H1 (cell line): ENCODE measurements at regions not wholly inside any gene's neighbourhood (a gene's known extent, or its start where the extent isn't known, plus 50 kb on each side); places are given as distances from the start of the nearest gene placed in this dataset.

Experiments used
- CTCF ChIA-PET: fragments of 300-600 bp; sonication (Branson Sonifier 250); formaldehyde crosslinking; loops from one replicate; lab custom pipeline; 2021; ENCODE audit not compliant: partially characterized antibody; lab: Charles Lee
- POLR2A ChIA-PET: fragments of 300-600 bp; sonication (Branson Sonifier 250); formaldehyde crosslinking; loops from one replicate; lab custom pipeline; 2021; ENCODE audit warnings: inconsistent platforms; ENCODE audit not compliant: partially characterized antibody; lab: Charles Lee
- DNase-seq, 2 experiments: peaks; one replicate each; pipeline versions ENCODE4 v3.0.0 to v3.0.0-alpha.2; 2010 to 2022; ENCODE audit warnings: low spot score in 2 of 2, low read depth in 1 of 2, mixed read lengths in 1 of 2
- FAIRE-seq: peaks from 2 replicates; lab custom pipeline; 2011; peaks lifted over from hg19 to GRCh38; lab: Jason Lieb, UNC
- H2AFZ ChIP-seq: 2 replicates; pipeline ENCODE4 v1.8.1; 2012; ENCODE audit warnings: low read length, inconsistent platforms
- H2AK5ac ChIP-seq: 2 replicates; pipeline ENCODE4 v1.6.1; 2013; ENCODE audit warnings: low read depth, low read length
- H2BK120ac ChIP-seq: replicated peaks from 2 replicates; pipeline ENCODE3; 2013; ENCODE audit warnings: low read depth, low read length, inconsistent platforms
- H2BK12ac ChIP-seq: 2 replicates; pipeline ENCODE4 v1.6.1; 2013; ENCODE audit warnings: low read depth, low read length
- H2BK15ac ChIP-seq: 2 replicates; pipeline ENCODE4 v1.6.1; 2013; ENCODE audit warnings: low read length
- H2BK20ac ChIP-seq: 2 replicates; pipeline ENCODE4 v1.6.1; 2013; ENCODE audit warnings: low read length
- H2BK5ac ChIP-seq: 2 replicates; pipeline ENCODE4 v1.6.1; 2013; ENCODE audit warnings: low read depth, low read length
- H3K14ac ChIP-seq: 2 replicates; pipeline ENCODE4 v1.6.1; 2013; ENCODE audit warnings: inconsistent platforms; ENCODE audit not compliant: insufficient read length
- H3K18ac ChIP-seq: 2 replicates; pipeline ENCODE4 v1.6.1; 2013; ENCODE audit warnings: low read length; ENCODE audit errors: extremely low read depth
- H3K23ac ChIP-seq: 2 replicates; pipeline ENCODE4 v1.6.1; 2013; ENCODE audit warnings: inconsistent platforms; ENCODE audit not compliant: insufficient read length
- H3K23me2 ChIP-seq: 2 replicates; pipeline ENCODE4 v1.6.1; 2013; ENCODE audit warnings: low read depth, low read length
- H3K27ac ChIP-seq: 2 replicates; pipeline ENCODE4 v1.6.1; 2011; ENCODE audit warnings: low read depth, low read length, inconsistent platforms
- H3K27me3 ChIP-seq, 4 experiments: replicated peaks in 1 of 4; 1 replicate in 1 of 4; 2 replicates in 3 of 4; pipeline versions ENCODE4 v1.6.1 to v1.8.1; 2011 to 2013; ENCODE audit warnings: low read length in 3 of 4, mild to moderate bottlenecking in 3 of 4, inconsistent platforms in 2 of 4, mixed read lengths in 2 of 4, moderate library complexity in 1 of 4; ENCODE audit not compliant: control insufficient read depth in 3 of 4, insufficient read depth in 3 of 4; ENCODE audit errors: extremely low read depth in 1 of 4
- H3K36me3 ChIP-seq, 4 experiments: 2 replicates each; pipeline versions ENCODE4 v1.6.1 to v1.8.1; 2011 to 2013; ENCODE audit warnings: mild to moderate bottlenecking in 4 of 4, low read length in 3 of 4, moderate library complexity in 2 of 4, control low read depth in 1 of 4, inconsistent platforms in 1 of 4; ENCODE audit not compliant: insufficient read depth in 4 of 4, control insufficient read depth in 2 of 4
- H3K4ac ChIP-seq: replicated peaks from 2 replicates; pipeline ENCODE3; 2013; ENCODE audit warnings: low read length, low read depth, mixed read lengths, inconsistent platforms; ENCODE audit not compliant: insufficient read length
- H3K4me1 ChIP-seq, 4 experiments: replicated peaks in 1 of 4; 1 replicate in 1 of 4; 2 replicates in 3 of 4; pipeline versions ENCODE4 v1.6.1 to v1.8.1; 2011 to 2013; ENCODE audit warnings: low read length in 3 of 4, inconsistent platforms in 2 of 4, mixed read lengths in 1 of 4; ENCODE audit not compliant: insufficient read depth in 4 of 4, control insufficient read depth in 3 of 4
- H3K4me2 ChIP-seq, 2 experiments: 2 replicates each; pipeline versions ENCODE4 v1.6.1 to v1.8.1; 2011 to 2013; ENCODE audit warnings: low read depth in 2 of 2, low read length in 2 of 2, control low read depth in 1 of 2, inconsistent platforms in 1 of 2, mild to moderate bottlenecking in 1 of 2; ENCODE audit not compliant: insufficient read depth in 1 of 2
- H3K4me3 ChIP-seq, 4 experiments: fragments of 200-600, 300-600 bp in 1 of 4; sonication (generic), shearing (Covaris generic), sonication (Bioruptor Twin) in 1 of 4; 2 replicates each; pipeline versions ENCODE4 v1.5.1 to v1.8.1; 2011 to 2016; ENCODE audit warnings: low read length in 4 of 4, low read depth in 3 of 4, control low read depth in 2 of 4, inconsistent platforms in 2 of 4, mild to moderate bottlenecking in 2 of 4, mixed read lengths in 1 of 4, moderate library complexity in 1 of 4; ENCODE audit not compliant: insufficient read depth in 2 of 4; ENCODE audit errors: extremely low read depth in 1 of 4
- H3K56ac ChIP-seq: replicated peaks from 2 replicates; pipeline ENCODE3; 2013; ENCODE audit warnings: low read depth, mild to moderate bottlenecking, mixed read lengths, low read length, inconsistent platforms; ENCODE audit not compliant: insufficient read length
- H3K79me1 ChIP-seq: 2 replicates; pipeline ENCODE4 v1.6.1; 2013; ENCODE audit warnings: low read depth, low read length, control low read depth
- H3K79me2 ChIP-seq, 2 experiments: 2 replicates each; pipeline versions ENCODE4 v1.6.1 to v1.8.1; 2012 to 2013; ENCODE audit warnings: low read length in 2 of 2, mild to moderate bottlenecking in 2 of 2, inconsistent platforms in 1 of 2; ENCODE audit not compliant: insufficient read depth in 2 of 2, control insufficient read depth in 1 of 2
- H3K9ac ChIP-seq, 4 experiments: replicated peaks in 1 of 4; 1 replicate in 1 of 4; 2 replicates in 3 of 4; pipeline versions ENCODE4 v1.6.1 to v1.8.1; 2011 to 2013; ENCODE audit warnings: low read depth in 3 of 4, low read length in 3 of 4, control low read depth in 2 of 4, mild to moderate bottlenecking in 2 of 4, moderate library complexity in 2 of 4, inconsistent platforms in 1 of 4; ENCODE audit errors: extremely low read depth in 1 of 4
- H3K9me3 ChIP-seq, 2 experiments: 2 replicates each; pipeline versions ENCODE4 v1.6.1 to v1.8.1; 2012 to 2013; ENCODE audit warnings: mild to moderate bottlenecking in 2 of 2, moderate library complexity in 2 of 2, control low read depth in 1 of 2, inconsistent platforms in 1 of 2, low read depth in 1 of 2, low read length in 1 of 2, mixed read lengths in 1 of 2; ENCODE audit not compliant: insufficient read depth in 2 of 2
- H4K20me1 ChIP-seq, 2 experiments: replicated peaks in 1 of 2; 2 replicates each; pipeline versions ENCODE3 to v1.8.1; 2011 to 2013; ENCODE audit warnings: inconsistent platforms in 2 of 2, low read length in 2 of 2, mild to moderate bottlenecking in 1 of 2; ENCODE audit not compliant: insufficient read depth in 2 of 2, control insufficient read depth in 1 of 2
- H4K5ac ChIP-seq: 2 replicates; pipeline ENCODE4 v1.6.1; 2013; ENCODE audit warnings: low read length, low read depth, mixed read lengths, inconsistent platforms; ENCODE audit not compliant: insufficient read length
- H4K8ac ChIP-seq: 2 replicates; pipeline ENCODE4 v1.8.0; 2013; ENCODE audit warnings: mild to moderate bottlenecking, moderate library complexity, low read length, inconsistent platforms; ENCODE audit not compliant: insufficient read depth; ENCODE audit errors: extremely low read depth
- H4K91ac ChIP-seq: replicated peaks from 2 replicates; pipeline ENCODE3; 2013; ENCODE audit warnings: low read length, mixed read lengths, inconsistent platforms; ENCODE audit not compliant: insufficient read length
- CBX5 ChIP-seq: fragments of 300-800, 300-1000 bp; sonication (generic); IDR thresholded peaks from 2 replicates; pipeline ENCODE4 v1.7.1; 2016; ENCODE audit warnings: antibody characterized with exemption, low read length, low read depth
- GTF2F1 ChIP-seq: IDR thresholded peaks from 2 replicates; pipeline ENCODE4 v1.6.1; 2012; ENCODE audit warnings: low read depth, low read length, improper control_type of control experiment, borderline replicate concordance
- PHF8 ChIP-seq: fragments of 200-600 bp; sonication (generic); conservative IDR thresholded peaks from 2 replicates; pipeline ENCODE4 v1.7.1; 2012; ENCODE audit warnings: low read depth, mild to moderate bottlenecking, inconsistent platforms, low read length, moderate library complexity
- RXRA ChIP-seq: IDR thresholded peaks from 2 replicates; pipeline ENCODE4 v1.6.1; 2011; ENCODE audit warnings: low read depth, mild to moderate bottlenecking, low read length, moderate library complexity; ENCODE audit not compliant: insufficient read depth
- SAP30 ChIP-seq: fragments of 300-600 bp; sonication (generic); IDR thresholded peaks from 2 replicates; pipeline ENCODE4 v1.7.1; 2012; ENCODE audit warnings: low read length, moderate library complexity, mild to moderate bottlenecking, inconsistent platforms; ENCODE audit not compliant: insufficient read depth, insufficient replicate concordance
- WGBS, 2 experiments: shearing (Covaris generic) in 1 of 2; methylation state at CpG; one replicate each; pipeline versions ENCODE4 v1.1.6 to v1.1.7; 2013 to 2015; ENCODE audit warnings: low lambda C conversion rate in 2 of 2, mixed read lengths in 2 of 2, inconsistent platforms in 1 of 2, low coverage in 1 of 2, missing lambda C conversion rate in 1 of 2; ENCODE audit not compliant: insufficient replicate concordance in 2 of 2, insufficient coverage in 1 of 2, insufficient read length in 1 of 2; ENCODE audit errors: extremely low coverage in 1 of 2, missing lambda C conversion rate in 1 of 2; 5-methylcytosine and 5-hydroxymethylcytosine counted together

DNA sequence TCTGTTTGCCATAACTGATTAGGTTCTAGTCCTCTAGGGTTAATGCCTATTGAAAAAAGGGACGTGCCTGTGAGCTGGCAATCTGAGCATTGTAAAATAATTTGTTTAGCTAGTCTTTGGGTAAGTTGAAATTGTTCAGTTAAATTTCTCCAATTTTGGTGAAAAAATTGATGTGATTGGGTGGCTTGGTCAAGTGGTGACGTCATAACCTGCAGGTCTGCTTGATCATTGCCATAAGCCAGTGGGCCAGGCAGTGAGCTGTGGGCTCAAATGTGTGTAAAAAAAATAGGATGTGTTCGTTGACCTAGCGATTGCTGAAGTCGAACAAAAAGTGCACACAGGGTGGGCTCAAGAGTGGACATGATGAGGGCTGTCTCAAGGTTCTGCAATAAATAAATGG lies 193.3 kb downstream of the ZC4H2 start:
- H3K9ac ChIP-seq: no peak overlapping the region
- no peak overlapping the region for H2AFZ ChIP-seq
- no peak overlapping the region for H3K27ac ChIP-seq
- H3K4me3 ChIP-seq: no peak overlapping the region
- no peak overlapping the region for H4K91ac ChIP-seq
- H2BK120ac ChIP-seq: no peak overlapping the region
- no peaks in the 10 kb centered on the region for H3K79me2 ChIP-seq
- H3K4me2 ChIP-seq: no peak overlapping the region
- H3K4me1 ChIP-seq: no peaks in the 10 kb centered on the region
- H2BK15ac ChIP-seq: no peak overlapping the region
- H3K23me2 ChIP-seq: no peaks in the 10 kb centered on the region
- FAIRE-seq: no peak
- no peak overlapping the region for H3K23ac ChIP-seq
- H2AK5ac ChIP-seq: no peak overlapping the region
- 87% methylated on average over 3 of the region's 5 CpGs; no CpG with 5 or more reads in 1 of the 2 experiments for WGBS, 2 experiments
- no peak overlapping the region for H2BK20ac ChIP-seq
- no peaks in the 10 kb centered on the region for H3K27me3 ChIP-seq
- H4K20me1 ChIP-seq: no peaks in the 10 kb centered on the region
- H2BK12ac ChIP-seq: no peak overlapping the region
- H3K56ac ChIP-seq: no peak overlapping the region
- no peaks in the 10 kb centered on the region for H3K36me3 ChIP-seq
- ChIA-PET CTCF (no interaction called here), POLR2A (no interaction called here)
- no peak for DNase-seq
- H3K14ac ChIP-seq: no peak overlapping the region
- H3K4ac ChIP-seq: no peak overlapping the region
- no peaks in the 10 kb centered on the region for H3K79me1 ChIP-seq
- H3K18ac ChIP-seq: no peak overlapping the region
- H2BK5ac ChIP-seq: no peak overlapping the region
- TF ChIP-seq PHF8 (no peak), SAP30 (no peak), CBX5 (no peak), GTF2F1 (no peak), RXRA (no peak)
- H4K8ac ChIP-seq: no peak overlapping the region
- H3K9me3 ChIP-seq: no peaks in the 10 kb centered on the region
- H4K5ac ChIP-seq: no peak overlapping the region
